GM23338 (cell line): ENCODE measurements at regions not wholly inside any gene's neighbourhood (a gene's known extent, or its start where the extent isn't known, plus 50 kb on each side); places are given as distances from the start of the nearest gene placed in this dataset.

Source experiments
- ATAC-seq: fragments of 200-7000 bp; cut with Tn5 transposase; 3 replicates; pipeline ENCODE4 v1.9.1; 2020
- DNase-seq: peaks from one replicate; pipeline ENCODE4 v3.0.0-alpha.2; 2015; ENCODE audit warnings: low spot score
- H2AFZ ChIP-seq: fragments of 200-600 bp; sonication (generic); 2 replicates; pipeline ENCODE4 v1.8.0; 2016; ENCODE audit warnings: antibody characterized with exemption, mild to moderate bottlenecking, moderate library complexity
- H3F3A ChIP-seq: fragments of 200-600 bp; sonication (generic); replicated peaks from 2 replicates; pipeline ENCODE4 v1.8.0; 2017; ENCODE audit warnings: antibody characterized with exemption, mixed run types, low read depth
- H3K27ac ChIP-seq: fragments of 200-600 bp; sonication (generic); 2 replicates; pipeline ENCODE4 v1.6.1; 2016; ENCODE audit warnings: low read depth
- H3K27me3 ChIP-seq: fragments of 200-600 bp; sonication (generic); 2 replicates; pipeline ENCODE4 v1.8.0; 2016; ENCODE audit warnings: mild to moderate bottlenecking, mixed run types, moderate library complexity; ENCODE audit not compliant: insufficient read depth
- H3K36me3 ChIP-seq: fragments of 200-600 bp; sonication (generic); 2 replicates; pipeline ENCODE4 v1.8.0; 2016; ENCODE audit warnings: mild to moderate bottlenecking; ENCODE audit not compliant: insufficient read depth
- H3K4me1 ChIP-seq: fragments of 200-600 bp; sonication (generic); 2 replicates; pipeline ENCODE4 v1.8.0; 2016; ENCODE audit warnings: mild to moderate bottlenecking, moderate library complexity; ENCODE audit not compliant: insufficient read depth
- H3K4me2 ChIP-seq: fragments of 200-600 bp; sonication (generic); 2 replicates; pipeline ENCODE4 v1.7.1; 2017; ENCODE audit warnings: mixed run types
- H3K4me3 ChIP-seq: fragments of 200-600 bp; sonication (generic); 2 replicates; pipeline ENCODE4 v1.6.1; 2016; ENCODE audit warnings: mixed run types
- H3K79me2 ChIP-seq: fragments of 200-600 bp; sonication (generic); replicated peaks from 2 replicates; pipeline ENCODE4 v1.8.0; 2017; ENCODE audit warnings: mild to moderate bottlenecking; ENCODE audit not compliant: insufficient read depth
- H3K9me2 ChIP-seq: fragments of 200-600 bp; sonication (generic); 2 replicates; pipeline ENCODE4 v1.8.0; 2017; ENCODE audit not compliant: insufficient read depth
- H4K20me1 ChIP-seq: fragments of 200-600 bp; sonication (generic); replicated peaks from 2 replicates; pipeline ENCODE4 v1.8.0; 2017; ENCODE audit warnings: mild to moderate bottlenecking; ENCODE audit not compliant: insufficient read depth
- H3K27ac Mint-ChIP-seq: 2 replicates; pipeline ENCODE4 v1.8.0; 2020; ENCODE audit warnings: inconsistent platforms, mild to moderate bottlenecking, moderate library complexity, mixed read lengths
- H3K27me3 Mint-ChIP-seq: 3 replicates; pipeline ENCODE4 v1.8.0; 2022; ENCODE audit warnings: low read depth, mild to moderate bottlenecking, moderate library complexity, mixed read lengths, inconsistent platforms; ENCODE audit not compliant: insufficient read depth, poor library complexity
- H3K36me3 Mint-ChIP-seq: 3 replicates; pipeline ENCODE4 v1.8.0; 2021; ENCODE audit warnings: low read depth, mild to moderate bottlenecking, inconsistent platforms, moderate library complexity, mixed read lengths
- H3K4me1 Mint-ChIP-seq: 3 replicates; pipeline ENCODE4 v1.8.0; 2020; ENCODE audit warnings: mild to moderate bottlenecking, inconsistent platforms, mixed read lengths
- H3K4me3 Mint-ChIP-seq: 3 replicates; pipeline ENCODE4 v1.8.0; 2021; ENCODE audit warnings: moderate library complexity, mild to moderate bottlenecking, inconsistent platforms, mixed read lengths
- H3K9me3 Mint-ChIP-seq: 3 replicates; pipeline ENCODE4 v1.8.0; 2020; ENCODE audit warnings: moderate library complexity, mild to moderate bottlenecking, inconsistent platforms, mixed read lengths
- CREB1 ChIP-seq: fragments of 250-450 bp; sonication (Bioruptor Pico); IDR thresholded peaks from 2 replicates; pipeline ENCODE4 v1.5.0; 2020; ENCODE audit warnings: low read depth, mild to moderate bottlenecking, moderate library complexity
- CTCF ChIP-seq, 2 experiments: fragments of 200-600 bp in 1 of 2; sonication (generic) in 1 of 2; conservative IDR thresholded peaks; 2 replicates each; pipeline versions ENCODE4 v1.5.1 to v1.6.1; 2016 to 2017; ENCODE audit warnings: antibody characterized with exemption in 2 of 2, low read depth in 2 of 2, mild to moderate bottlenecking in 2 of 2, moderate library complexity in 1 of 2
- ETS1 ChIP-seq: IDR thresholded peaks from 2 replicates; pipeline ENCODE4 v1.6.1; 2016; ENCODE audit warnings: antibody characterized with exemption
- EZH2 ChIP-seq: fragments of 200-600 bp; sonication (generic); IDR thresholded peaks from one replicate; pipeline ENCODE4 v1.8.0; 2017; ENCODE audit warnings: antibody characterized with exemption, mild to moderate bottlenecking, low read depth; ENCODE audit not compliant: unreplicated experiment
- EZH2phosphoT487 ChIP-seq: fragments of 200-600 bp; sonication (generic); IDR thresholded peaks from one replicate; pipeline ENCODE4 v1.8.1; 2018; ENCODE audit warnings: antibody characterized with exemption; ENCODE audit not compliant: unreplicated experiment
- JUNB ChIP-seq: IDR thresholded peaks from one replicate; pipeline ENCODE4 v1.6.1; 2016; ENCODE audit warnings: antibody characterized with exemption; ENCODE audit not compliant: unreplicated experiment
- NANOG ChIP-seq: IDR thresholded peaks from 2 replicates; pipeline ENCODE4 v1.6.1; 2016; ENCODE audit warnings: antibody characterized with exemption, borderline replicate concordance
- POLR2AphosphoS5 ChIP-seq: IDR thresholded peaks from 2 replicates; pipeline ENCODE4 v1.6.1; 2016; ENCODE audit warnings: antibody characterized with exemption, low read depth
- REST ChIP-seq: IDR thresholded peaks from one replicate; pipeline ENCODE4 v1.6.1; 2018; ENCODE audit warnings: antibody characterized with exemption; ENCODE audit not compliant: unreplicated experiment
- STAT1 ChIP-seq: IDR thresholded peaks from one replicate; pipeline ENCODE4 v1.6.1; 2016; ENCODE audit warnings: antibody characterized with exemption; ENCODE audit not compliant: unreplicated experiment
- ZNF114 ChIP-seq: fragments of 250-450 bp; sonication (Bioruptor Pico); IDR thresholded peaks from 2 replicates; pipeline ENCODE4 v1.5.0; 2020; ENCODE audit warnings: mild to moderate bottlenecking, moderate library complexity
- ZNF331 ChIP-seq: fragments of 250-450 bp; sonication (Bioruptor Pico); IDR thresholded peaks from 2 replicates; pipeline ENCODE4 v1.5.0; 2020; ENCODE audit warnings: low read depth, mild to moderate bottlenecking, moderate library complexity
- ZNF462 ChIP-seq: fragments of 250-450 bp; sonication (Bioruptor Pico); IDR thresholded peaks from 2 replicates; pipeline ENCODE4 v1.5.0; 2020; ENCODE audit warnings: mild to moderate bottlenecking, moderate library complexity

DNA sequence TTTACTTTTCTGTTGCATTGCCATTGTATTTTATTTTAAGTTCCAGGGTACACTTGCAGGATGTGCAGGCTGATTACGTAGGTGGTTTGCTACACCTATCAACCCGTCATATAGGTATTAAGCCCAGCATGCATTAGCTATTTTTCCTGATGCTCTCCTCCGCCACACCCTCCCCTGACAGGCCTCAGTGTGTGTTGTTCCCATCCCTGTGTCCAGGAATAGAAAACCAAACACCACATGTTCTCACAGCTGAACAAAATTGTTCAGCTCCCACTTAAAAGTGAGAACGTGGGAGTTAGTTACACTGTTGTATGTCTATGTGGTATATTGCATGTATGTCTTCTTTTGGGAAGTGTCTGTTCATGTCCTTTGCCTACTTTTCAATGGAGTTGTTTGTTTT lies 1631.7 kb downstream of the DPP10 start:
- no peaks in the 10 kb centered on the region for H3K36me3 Mint-ChIP-seq
- H3K36me3 ChIP-seq, result no peaks in the 10 kb centered on the region
- H3K27ac ChIP-seq, result no peak overlapping the region
- H3K79me2 ChIP-seq, result no peaks in the 10 kb centered on the region
- H3K9me3 Mint-ChIP-seq, result peaks cover 6% of the 10 kb centered on the region; the same call in 2 of the 3 replicates
- no peak for ATAC-seq
- H3K4me1 ChIP-seq, result no peaks in the 10 kb centered on the region
- no peak for DNase-seq
- no peak overlapping the region for H2AFZ ChIP-seq
- no peak for TF ChIP-seq EZH2
- TF ChIP-seq ZNF331 (CRISPR knock-in tag), result no peak
- no peak for TF ChIP-seq ETS1
- no peak for TF ChIP-seq REST
- TF ChIP-seq ZNF114 (CRISPR knock-in tag), result no peak
- TF ChIP-seq ZNF462, result no peak
- no peak for TF ChIP-seq NANOG
- TF ChIP-seq STAT1, result no peak
- TF ChIP-seq CTCF (conservative IDR thresholded peaks at IDR 0.05; ENCODE audit: low read depth in 2 of 2), result no peak
- TF ChIP-seq CREB1 (CRISPR knock-in tag), result no peak
- TF ChIP-seq POLR2AphosphoS5, result no peak
- TF ChIP-seq JUNB, result no peak
- TF ChIP-seq EZH2phosphoT487, result no peak
- no peak overlapping the region for H3K27ac Mint-ChIP-seq
- H3F3A ChIP-seq, result no peaks in the 10 kb centered on the region
- H3K4me1 Mint-ChIP-seq, result no peaks in the 10 kb centered on the region
- no peak overlapping the region for H3K4me2 ChIP-seq
- H3K27me3 Mint-ChIP-seq, result no peaks in the 10 kb centered on the region
- no peaks in the 10 kb centered on the region for H3K27me3 ChIP-seq
- no peaks in the 10 kb centered on the region for H4K20me1 ChIP-seq
- no peak overlapping the region for H3K4me3 Mint-ChIP-seq
- H3K4me3 ChIP-seq, result no peak overlapping the region
- H3K9me2 ChIP-seq, result no peaks in the 10 kb centered on the region
